IMR-90 (cell line): ENCODE measurements at regions not wholly inside any gene's neighbourhood (a gene's known extent, or its start where the extent isn't known, plus 50 kb on each side); places are given as distances from the start of the nearest gene placed in this dataset.

Experiments used
- ATAC-seq: fragments of 200-7000 bp; cut with Tn5 transposase; 2 replicates; pipeline ENCODE4 v1.9.1; 2020; ENCODE audit warnings: low read depth, mild to moderate bottlenecking, moderate library complexity
- BruUV-seq: library from RNA; stranded (reverse); fragments of 400-500 nt; replicated peaks from 2 replicates; lab custom pipeline; 2021; lab: Mats Ljungman, UMichigan
- CTCF ChIA-PET: fragments of 300-600 bp; formaldehyde crosslinking; extraction: SDS; loops from one replicate; lab custom pipeline; 2021; ENCODE audit warnings: antibody characterized with exemption; lab: Yijun Ruan, JAX
- POLR2A ChIA-PET: fragments of 300-600 bp; sonication (Branson Sonifier 250); formaldehyde crosslinking; loops from one replicate; lab custom pipeline; 2022; ENCODE audit warnings: antibody characterized with exemption; ENCODE audit not compliant: unreplicated experiment; lab: Charles Lee
- DNase-seq: peaks from one replicate; pipeline ENCODE4 v3.0.0; 2013
- H2AFZ ChIP-seq: replicated peaks from 2 replicates; pipeline ENCODE3; 2013; ENCODE audit warnings: low read length, mild to moderate bottlenecking; ENCODE audit not compliant: poor library complexity
- H2AK5ac ChIP-seq: 2 replicates; pipeline ENCODE4 v1.6.1; 2013; ENCODE audit warnings: low read depth, low read length, inconsistent platforms
- H2AK9ac ChIP-seq: replicated peaks from 2 replicates; pipeline ENCODE3; 2013; ENCODE audit warnings: mild to moderate bottlenecking, low read depth, low read length, moderate library complexity; ENCODE audit not compliant: poor library complexity
- H2BK120ac ChIP-seq: 2 replicates; pipeline ENCODE4 v1.6.1; 2013; ENCODE audit warnings: low read depth, low read length, inconsistent platforms
- H2BK15ac ChIP-seq: 3 replicates; pipeline ENCODE4 v1.6.1; 2013; ENCODE audit warnings: low read depth, low read length, inconsistent platforms
- H2BK20ac ChIP-seq: 2 replicates; pipeline ENCODE4 v1.6.1; 2013; ENCODE audit warnings: low read depth, mild to moderate bottlenecking, inconsistent platforms, low read length, moderate library complexity
- H2BK5ac ChIP-seq: 2 replicates; pipeline ENCODE4 v1.6.1; 2013; ENCODE audit warnings: mild to moderate bottlenecking, low read depth, low read length, inconsistent platforms; ENCODE audit not compliant: poor library complexity, severe bottlenecking
- H3K14ac ChIP-seq: replicated peaks from 2 replicates; pipeline ENCODE4 v1.6.1; 2013; ENCODE audit warnings: low read depth, low read length, inconsistent platforms
- H3K18ac ChIP-seq: 2 replicates; pipeline ENCODE4 v1.6.1; 2013; ENCODE audit warnings: low read depth, low read length, control low read depth
- H3K23ac ChIP-seq: 2 replicates; pipeline ENCODE4 v1.6.1; 2013; ENCODE audit warnings: low read depth, low read length, inconsistent platforms
- H3K27ac ChIP-seq: 2 replicates; pipeline ENCODE4 v1.5.1; 2013; ENCODE audit warnings: mild to moderate bottlenecking, control low read depth, low read length; ENCODE audit not compliant: insufficient read depth
- H3K27me3 ChIP-seq: 2 replicates; pipeline ENCODE4 v1.6.1; 2013; ENCODE audit warnings: low read length; ENCODE audit not compliant: control insufficient read depth, insufficient read depth
- H3K36me3 ChIP-seq: 2 replicates; pipeline ENCODE4 v1.6.1; 2013; ENCODE audit warnings: low read length, mixed read lengths; ENCODE audit not compliant: control insufficient read depth, insufficient read depth
- H3K4ac ChIP-seq: 2 replicates; pipeline ENCODE4 v1.6.1; 2013; ENCODE audit warnings: low read depth, low read length, inconsistent platforms
- H3K4me1 ChIP-seq: 2 replicates; pipeline ENCODE4 v1.6.1; 2013; ENCODE audit warnings: low read length, mixed read lengths; ENCODE audit not compliant: control insufficient read depth, insufficient read depth
- H3K4me2 ChIP-seq: 2 replicates; pipeline ENCODE4 v1.6.1; 2013; ENCODE audit warnings: low read depth, mild to moderate bottlenecking, control low read depth, low read length, moderate library complexity
- H3K4me3 ChIP-seq: 2 replicates; pipeline ENCODE4 v1.5.1; 2013; ENCODE audit warnings: low read depth, mild to moderate bottlenecking, control low read depth, low read length, moderate library complexity; ENCODE audit not compliant: insufficient read depth
- H3K56ac ChIP-seq: 2 replicates; pipeline ENCODE4 v1.6.1; 2013; ENCODE audit warnings: low read length, inconsistent platforms; ENCODE audit not compliant: insufficient read depth; ENCODE audit errors: extremely low read depth
- H3K79me1 ChIP-seq, 2 experiments: 2 replicates each; pipeline ENCODE4 v1.6.1; 2013; ENCODE audit warnings: low read length in 2 of 2, inconsistent platforms in 1 of 2, low read depth in 1 of 2
- H3K9ac ChIP-seq: 2 replicates; pipeline ENCODE4 v1.6.1; 2013; ENCODE audit warnings: low read depth, low read length, control low read depth
- H3K9me1 ChIP-seq: 2 replicates; pipeline ENCODE4 v1.6.1; 2013; ENCODE audit warnings: low read length, inconsistent platforms; ENCODE audit not compliant: insufficient read depth
- H3K9me3 ChIP-seq: 2 replicates; pipeline ENCODE4 v1.6.1; 2013; ENCODE audit warnings: low read length; ENCODE audit not compliant: control insufficient read depth, insufficient read depth
- H4K20me1 ChIP-seq: 2 replicates; pipeline ENCODE4 v1.6.1; 2013; ENCODE audit warnings: low read length, inconsistent platforms; ENCODE audit not compliant: insufficient read depth
- H4K5ac ChIP-seq: 2 replicates; pipeline ENCODE4 v1.6.1; 2013; ENCODE audit warnings: mild to moderate bottlenecking, low read depth, low read length, control low read depth
- H4K8ac ChIP-seq, 2 experiments: 2 replicates each; pipeline ENCODE4 v1.6.1; 2013; ENCODE audit warnings: low read depth in 2 of 2, low read length in 2 of 2, control low read depth in 1 of 2, inconsistent platforms in 1 of 2
- H4K91ac ChIP-seq: 2 replicates; pipeline ENCODE4 v1.6.1; 2013; ENCODE audit warnings: low read depth, low read length, inconsistent platforms; ENCODE audit not compliant: insufficient read depth
- BHLHE40 ChIP-seq: fragments of 150-350 bp; IDR thresholded peaks from 2 replicates; pipeline ENCODE4 v1.6.1; 2016; ENCODE audit warnings: mild to moderate bottlenecking, low read depth, low read length
- CEBPB ChIP-seq: IDR thresholded peaks from 2 replicates; pipeline ENCODE4 v1.6.1; 2012; ENCODE audit warnings: low read depth, low read length, improper control_type of control experiment
- CHD1 ChIP-seq: IDR thresholded peaks from 2 replicates; pipeline ENCODE4 v1.6.1; 2012; ENCODE audit warnings: low read depth, low read length, improper control_type of control experiment
- CTCF ChIP-seq: conservative IDR thresholded peaks from 2 replicates; pipeline ENCODE4 v1.5.1; 2012; ENCODE audit warnings: mild to moderate bottlenecking, low read depth, low read length, improper control_type of control experiment
- ELK1 ChIP-seq: fragments of 150-350 bp; IDR thresholded peaks from 2 replicates; pipeline ENCODE4 v1.6.1; 2016; ENCODE audit warnings: low read depth, mild to moderate bottlenecking, low read length, moderate library complexity, borderline replicate concordance
- FOS ChIP-seq: fragments of 150-350 bp; IDR thresholded peaks from 2 replicates; pipeline ENCODE4 v1.6.1; 2016; ENCODE audit warnings: low read depth, low read length
- MAFK ChIP-seq: IDR thresholded peaks from 2 replicates; pipeline ENCODE4 v1.6.1; 2012; ENCODE audit warnings: low read depth, low read length, improper control_type of control experiment
- MAZ ChIP-seq: IDR thresholded peaks from 2 replicates; pipeline ENCODE4 v1.6.1; 2012; ENCODE audit warnings: low read depth, mild to moderate bottlenecking, low read length, improper control_type of control experiment, moderate library complexity, borderline replicate concordance
- MXI1 ChIP-seq: IDR thresholded peaks from 2 replicates; pipeline ENCODE4 v1.6.1; 2012; ENCODE audit warnings: low read depth, mild to moderate bottlenecking, low read length, moderate library complexity, borderline replicate concordance
- NFE2L2 ChIP-seq: fragments of 150-350 bp; IDR thresholded peaks from 2 replicates; pipeline ENCODE4 v1.6.1; 2016; ENCODE audit warnings: low read depth, mild to moderate bottlenecking, low read length
- POLR2A ChIP-seq: IDR thresholded peaks from 2 replicates; pipeline ENCODE4 v1.6.1; 2012; ENCODE audit warnings: mild to moderate bottlenecking, low read depth, low read length
- RAD21 ChIP-seq: IDR thresholded peaks from 2 replicates; pipeline ENCODE4 v1.6.1; 2012; ENCODE audit warnings: low read length, improper control_type of control experiment
- RCOR1 ChIP-seq: IDR thresholded peaks from 2 replicates; pipeline ENCODE4 v1.6.1; 2012; ENCODE audit warnings: mild to moderate bottlenecking, low read length, improper control_type of control experiment; ENCODE audit not compliant: insufficient replicate concordance
- RFX5 ChIP-seq: IDR thresholded peaks from 2 replicates; pipeline ENCODE4 v1.8.0; 2012; ENCODE audit warnings: low read depth, mild to moderate bottlenecking, low read length, moderate library complexity
- USF2 ChIP-seq: fragments of 150-350 bp; IDR thresholded peaks from 2 replicates; pipeline ENCODE4 v1.6.1; 2017; ENCODE audit warnings: mild to moderate bottlenecking, antibody characterized with exemption, low read length, low read depth
- WGBS, 2 experiments: methylation state at CpG; one replicate each; pipeline versions ENCODE4 v1.1.5 to v1.1.7; 2013; ENCODE audit warnings: missing lambda C conversion rate in 2 of 2; ENCODE audit not compliant: insufficient read length in 1 of 2; ENCODE audit errors: extremely low coverage in 2 of 2; 5-methylcytosine and 5-hydroxymethylcytosine counted together
- dilution Hi-C: fragments of 300-500 bp; cut with HindIII; formaldehyde crosslinking; loops from one replicate; pipeline ENCODE4 v1.14.3; 2018; ENCODE audit warnings: low sequenced_read_pairs; ENCODE audit not compliant: unreplicated experiment
- in situ Hi-C: fragments of 300-500 bp; cut with MboI; formaldehyde crosslinking; loops from 3 replicates; pipeline ENCODE4 v1.14.3; 2019; ENCODE audit warnings: low sequenced_read_pairs, inconsistent platforms, mixed read lengths
- intact Hi-C: fragments of 100-400 bp; cut with micrococcal nuclease; formaldehyde crosslinking; loops from 2 replicates; pipeline ENCODE4 v1.10.0; 2022

- Histone ChIP-seq H3K4me2 (no peak overlapping the region), H3K14ac (no peak overlapping the region), H3K4me3 (no peak overlapping the region), H3K27ac (no peak overlapping the region), H2BK15ac (no peak overlapping the region), H2AK5ac (no peak overlapping the region), H2AFZ (no peak overlapping the region), H3K9me3 (no peaks in the 10 kb centered on the region), H3K9me1 (no peaks in the 10 kb centered on the region), H2BK120ac (no peak overlapping the region), H3K23ac (no peak overlapping the region), H2BK5ac (no peak overlapping the region), H3K79me1 (no peaks in the 10 kb centered on the region), H4K5ac (no peak overlapping the region), H3K4me1 (no peaks in the 10 kb centered on the region), H4K8ac (no peak overlapping the region), H4K91ac (no peak overlapping the region), H2BK20ac (no peak overlapping the region), H3K27me3 (0 out of 2 replicates have a peak, but pooled peaks cover 3% of the 10 kb centered on the region), H2AK9ac (no peak overlapping the region), H4K20me1 (no peaks in the 10 kb centered on the region), H3K56ac (no peak overlapping the region), H3K9ac (no peak overlapping the region), H3K36me3 (no peaks in the 10 kb centered on the region), H3K18ac (no peak overlapping the region), H3K4ac (no peak overlapping the region)
- DNase-seq: no peak
- dilution Hi-C loops: no loop called here
- intact Hi-C loops: no loop called here
- ATAC-seq: no peak
- POLR2A ChIA-PET: no interaction called here
- CTCF ChIA-PET: no interaction called here
- BruUV-seq: no TSS peak
- TF ChIP-seq NFE2L2 (no peak), RAD21 (no peak), FOS (no peak), CHD1 (no peak), USF2 (no peak), CEBPB (no peak), RCOR1 (no peak), RFX5 (no peak), MAFK (no peak), POLR2A (no peak), MXI1 (no peak), CTCF (no peak), ELK1 (no peak), MAZ (no peak), BHLHE40 (no peak)
- in situ Hi-C loops: no loop called here
- WGBS, 2 experiments: no CpG with 5 or more reads among the region's 13 CpGs
These were observed 115.1 kb downstream of the CYP26B1 start for GRCh38 chr2:72032481-72033041.
